Activated CD8-positive, alpha-beta memory T cell treated with anti-CD3 and anti-CD28 coated beads, Interleukin-2, amount 10 ng/mL, durations not matched to agents 7 days and 5 days (primary cell): ENCODE measurements at regions not wholly inside any gene's neighbourhood (a gene's known extent, or its start where the extent isn't known, plus 50 kb on each side); places are given as distances from the start of the nearest gene placed in this dataset.

Experiments used
- ATAC-seq: fragments of 150-1000 bp; cut with Tn5 transposase; one replicate; pipeline ENCODE4 v1.10.0; 2021; ENCODE audit warnings: moderate library complexity
- CTCF ChIA-PET: fragments of 350-600 bp; sonication (Branson Sonifier 250); formaldehyde crosslinking; loops from one replicate; lab custom pipeline; 2021; ENCODE audit warnings: antibody characterized with exemption; lab: Charles Lee
- DNase-seq: peaks from one replicate; pipeline ENCODE4 v3.0.0-alpha.2; 2020
- H3K27ac Mint-ChIP-seq: one replicate; pipeline ENCODE4 v1.8.0; 2021; ENCODE audit warnings: mild to moderate bottlenecking, mixed read lengths
- H3K27me3 Mint-ChIP-seq: one replicate; pipeline ENCODE4 v1.8.0; 2021; ENCODE audit warnings: mixed read lengths
- H3K36me3 Mint-ChIP-seq: one replicate; pipeline ENCODE4 v1.8.0; 2021; ENCODE audit warnings: mild to moderate bottlenecking, mixed read lengths
- H3K4me1 Mint-ChIP-seq: one replicate; pipeline ENCODE4 v1.8.0; 2021; ENCODE audit warnings: mixed read lengths
- H3K4me3 Mint-ChIP-seq: one replicate; pipeline ENCODE4 v1.8.0; 2021; ENCODE audit warnings: mild to moderate bottlenecking, moderate library complexity, mixed read lengths
- H3K9me3 Mint-ChIP-seq: one replicate; pipeline ENCODE4 v1.8.0; 2022; ENCODE audit warnings: low read depth, mixed read lengths

DNA sequence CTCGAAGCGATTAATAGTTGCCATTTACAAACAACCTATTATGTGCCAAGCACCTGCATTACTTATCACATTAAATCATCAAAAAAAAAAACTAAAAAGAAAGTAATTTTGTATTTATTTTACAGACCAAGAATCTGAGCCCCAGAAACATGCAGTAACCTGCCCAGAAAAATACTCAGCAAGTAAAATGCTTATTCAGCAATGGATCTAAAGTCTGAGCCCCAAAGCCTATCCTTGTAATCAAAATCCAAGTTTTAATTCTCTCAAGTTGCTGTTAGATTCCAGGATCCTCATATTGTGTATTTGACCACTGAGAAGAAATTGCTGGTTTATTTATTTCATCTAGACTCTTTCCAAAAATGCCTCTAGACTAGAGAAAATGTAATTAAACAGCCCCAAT is 783.3 kb upstream of the API5 start:
- H3K27me3 Mint-ChIP-seq: no peaks in the 10 kb centered on the region
- no peak overlapping the region for H3K4me3 Mint-ChIP-seq
- DNase-seq (no peak), ATAC-seq (no peak)
- H3K27ac Mint-ChIP-seq: no peak overlapping the region
- CTCF ChIA-PET: no interaction called here
- H3K36me3 Mint-ChIP-seq: no peaks in the 10 kb centered on the region
- no peaks in the 10 kb centered on the region for H3K9me3 Mint-ChIP-seq
- no peaks in the 10 kb centered on the region for H3K4me1 Mint-ChIP-seq

DNA sequence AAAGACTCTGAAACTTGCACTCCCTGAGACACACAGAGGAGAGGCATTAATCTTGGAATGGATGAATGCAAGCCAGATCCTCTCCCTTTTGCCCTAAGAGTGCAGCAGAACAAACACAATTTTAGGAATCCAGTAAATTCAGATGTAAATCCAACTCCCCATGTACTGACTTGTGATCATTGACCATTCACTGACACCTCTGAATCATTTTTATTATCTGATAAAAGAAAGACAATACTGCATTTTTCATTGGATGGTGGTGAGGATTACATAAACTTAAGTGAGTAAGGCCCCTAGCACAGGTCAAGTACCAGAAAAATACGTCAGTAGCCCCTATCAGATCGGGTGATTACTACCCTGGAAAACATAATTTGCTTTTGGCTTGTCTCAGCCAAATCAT is 782.9 kb upstream of the API5 start:
- H3K4me3 Mint-ChIP-seq: no peak overlapping the region
- H3K27ac Mint-ChIP-seq: no peak overlapping the region
- H3K36me3 Mint-ChIP-seq: no peaks in the 10 kb centered on the region
- no peaks in the 10 kb centered on the region for H3K4me1 Mint-ChIP-seq
- H3K27me3 Mint-ChIP-seq: no peaks in the 10 kb centered on the region
- no peak for DNase-seq
- ATAC-seq: no peak
- CTCF ChIA-PET: no interaction called here
- no peaks in the 10 kb centered on the region for H3K9me3 Mint-ChIP-seq

DNA sequence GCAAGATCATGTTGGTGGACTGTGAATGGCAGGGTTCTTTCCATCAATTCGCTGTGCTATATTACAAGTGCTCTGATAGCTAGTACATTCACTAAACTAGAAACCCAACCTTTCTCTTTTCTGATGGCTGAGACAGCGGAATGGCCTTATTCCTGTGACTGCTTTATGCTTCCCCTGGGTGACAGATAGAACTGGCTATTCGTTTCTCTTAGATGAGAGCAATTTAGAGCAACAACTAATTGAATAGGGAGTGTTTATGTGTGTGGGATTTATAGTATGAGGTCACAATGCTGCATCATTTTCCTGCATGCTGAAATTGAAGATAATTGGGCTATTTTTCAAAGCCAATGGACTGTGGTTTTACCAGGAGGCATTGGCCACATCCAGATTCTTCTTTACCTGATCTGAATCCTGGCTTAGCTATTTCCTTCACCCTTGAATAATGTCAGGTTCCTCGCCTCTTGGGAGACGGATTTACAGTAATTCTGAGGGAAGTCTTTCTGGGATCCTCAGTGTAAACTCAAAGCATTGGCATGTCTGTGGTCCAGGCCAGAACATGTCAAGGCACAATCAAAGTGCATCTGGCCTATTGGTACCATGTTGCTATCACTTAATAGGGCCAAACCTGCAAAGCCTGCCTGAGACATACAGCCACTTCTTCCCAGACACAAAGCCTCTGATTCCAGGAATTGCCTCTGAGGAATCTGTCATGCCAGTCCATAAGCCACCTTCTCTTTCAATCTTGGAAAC is 775.0 kb upstream of the API5 start:
- ATAC-seq: no peak
- CTCF ChIA-PET: interaction anchor here (1.7 kb wide), 1 partner anchor 12 kb away, joined by 4 read pairs; no protein-coding TSS in a partner anchor

DNA sequence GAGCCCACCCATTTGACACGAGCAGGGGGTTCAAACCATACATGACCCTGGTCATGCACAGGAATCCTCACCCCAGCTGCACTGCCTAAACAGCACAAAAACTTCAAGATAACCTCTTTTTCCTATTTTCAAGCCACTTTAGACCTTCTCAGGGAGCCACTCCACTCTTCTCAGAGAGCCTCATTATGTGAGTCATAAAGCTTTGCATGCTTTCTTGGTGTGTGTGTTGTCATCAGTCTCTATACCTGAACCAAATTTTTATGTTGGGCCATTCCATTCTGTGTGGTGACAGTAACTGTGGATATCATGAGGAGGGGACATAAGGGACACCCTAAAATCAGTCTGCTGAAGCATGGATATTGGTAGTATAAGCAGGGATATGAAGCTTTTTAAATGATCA is 769.5 kb upstream of the API5 start:
- CTCF ChIA-PET: no interaction called here
- no peak overlapping the region for H3K4me3 Mint-ChIP-seq
- ATAC-seq: no peak
- no peaks in the 10 kb centered on the region for H3K36me3 Mint-ChIP-seq
- DNase-seq: no peak
- H3K27ac Mint-ChIP-seq: no peak overlapping the region
- H3K9me3 Mint-ChIP-seq: no peaks in the 10 kb centered on the region
- H3K4me1 Mint-ChIP-seq: no peaks in the 10 kb centered on the region
- H3K27me3 Mint-ChIP-seq: no peaks in the 10 kb centered on the region

More for the DNA sequence above, 775.0 kb upstream of the API5 start:
- Mint-ChIP-seq H3K36me3 (no peaks in the 10 kb centered on the region), H3K27ac (no peak overlapping the region), H3K27me3 (no peaks in the 10 kb centered on the region), H3K4me3 (no peak overlapping the region), H3K4me1 (no peaks in the 10 kb centered on the region), H3K9me3 (no peaks in the 10 kb centered on the region)
- DNase-seq: no peak

DNA sequence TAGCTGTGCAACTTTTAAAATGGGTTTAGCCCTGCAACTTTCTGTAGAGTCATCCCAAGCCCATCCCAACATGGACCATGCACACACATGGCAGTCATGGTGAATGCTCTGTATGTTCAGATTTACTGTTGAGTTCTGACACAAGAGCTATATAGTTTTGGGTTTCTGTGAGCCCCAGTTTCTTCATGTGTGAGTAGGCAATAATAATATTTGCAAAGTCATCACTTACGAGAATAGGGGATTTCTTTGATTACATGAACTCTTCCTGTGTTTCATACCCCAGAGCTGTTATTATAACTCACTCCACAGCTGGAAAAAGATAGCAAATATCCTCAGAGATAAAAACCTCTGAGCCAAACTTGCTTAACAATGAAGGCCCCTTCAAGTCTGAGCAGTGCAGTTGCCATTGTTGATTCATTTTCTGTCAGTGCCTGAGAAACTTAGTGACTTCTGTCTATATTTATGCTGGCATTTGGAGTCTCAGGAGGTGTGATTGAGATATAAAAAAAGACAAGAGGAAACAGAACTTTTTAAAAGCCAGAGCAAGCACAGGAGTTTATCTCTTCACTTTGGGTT is 767.9 kb upstream of the API5 start:
- no peak overlapping the region for H3K27ac Mint-ChIP-seq
- no peaks in the 10 kb centered on the region for H3K9me3 Mint-ChIP-seq
- no peaks in the 10 kb centered on the region for H3K27me3 Mint-ChIP-seq
- no peak overlapping the region for H3K4me3 Mint-ChIP-seq
- CTCF ChIA-PET: no interaction called here
- no peaks in the 10 kb centered on the region for H3K4me1 Mint-ChIP-seq
- H3K36me3 Mint-ChIP-seq: no peaks in the 10 kb centered on the region
- DNase-seq (no peak), ATAC-seq (no peak)

DNA sequence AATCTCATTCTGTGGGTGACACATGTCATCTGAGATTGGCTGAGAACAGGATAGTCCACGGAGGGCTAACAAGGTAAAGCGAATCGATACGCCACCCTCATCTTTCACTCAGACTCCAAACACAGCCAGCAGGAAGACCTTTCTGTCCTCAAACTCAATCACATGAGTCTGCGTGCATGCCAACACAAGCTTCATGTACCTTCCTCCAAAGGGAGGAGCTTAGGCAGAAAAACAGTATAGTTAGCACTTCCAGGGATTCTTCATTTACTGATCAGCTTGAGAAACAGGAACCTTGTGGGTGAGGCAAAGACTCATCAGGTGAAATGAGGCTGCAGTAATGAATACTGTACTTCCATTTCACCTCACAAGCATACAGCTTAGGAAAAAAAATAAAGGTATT is 767.1 kb upstream of the API5 start:
- Mint-ChIP-seq H3K36me3 (no peaks in the 10 kb centered on the region), H3K4me3 (no peak overlapping the region), H3K27ac (no peak overlapping the region), H3K27me3 (no peaks in the 10 kb centered on the region), H3K4me1 (no peaks in the 10 kb centered on the region), H3K9me3 (no peaks in the 10 kb centered on the region)
- no peak for ATAC-seq
- CTCF ChIA-PET: no interaction called here
- DNase-seq: no peak

DNA sequence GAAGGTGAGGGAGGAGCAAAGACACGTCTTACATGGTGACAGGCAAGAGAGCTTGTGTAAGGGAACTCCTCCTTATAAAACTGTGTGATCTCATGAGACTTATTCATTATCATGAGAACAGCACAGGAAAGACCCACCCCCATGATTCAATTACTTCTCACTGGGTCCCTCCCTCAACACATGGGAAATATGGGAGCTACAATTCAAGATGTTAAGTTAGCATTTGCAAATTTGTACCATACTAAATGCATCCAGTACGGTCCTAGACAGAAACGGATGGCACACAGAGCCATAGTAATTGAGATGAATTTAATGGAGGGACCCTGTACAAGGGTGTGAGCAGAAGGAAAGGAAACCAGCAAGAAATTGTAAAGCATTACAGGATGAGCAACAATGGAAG is 765.8 kb upstream of the API5 start:
- H3K4me1 Mint-ChIP-seq: no peaks in the 10 kb centered on the region
- CTCF ChIA-PET: no interaction called here
- H3K4me3 Mint-ChIP-seq: no peak overlapping the region
- DNase-seq (no peak), ATAC-seq (no peak)
- H3K27me3 Mint-ChIP-seq: no peaks in the 10 kb centered on the region
- H3K9me3 Mint-ChIP-seq: no peaks in the 10 kb centered on the region
- no peak overlapping the region for H3K27ac Mint-ChIP-seq
- H3K36me3 Mint-ChIP-seq: no peaks in the 10 kb centered on the region

DNA sequence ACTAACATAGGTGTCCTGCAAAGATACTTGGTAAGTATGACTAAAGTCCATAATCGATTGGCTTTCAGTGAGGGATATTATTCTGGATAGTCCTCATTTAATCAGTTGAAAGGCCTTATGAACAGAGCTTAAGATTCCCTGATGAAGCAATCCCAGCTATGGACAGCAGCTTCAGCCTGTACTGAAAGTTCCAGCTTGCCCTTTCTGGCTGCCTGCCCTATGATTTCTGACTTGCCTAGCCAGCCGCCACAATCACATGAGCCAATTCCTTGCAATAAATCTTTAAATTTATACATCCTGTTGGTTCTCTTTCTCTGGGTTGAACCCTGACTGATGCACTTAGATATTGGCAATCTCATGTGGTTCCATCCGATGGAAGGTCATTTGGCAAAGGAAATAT is 759.0 kb upstream of the API5 start:
- H3K27ac Mint-ChIP-seq: no peak overlapping the region
- H3K4me1 Mint-ChIP-seq: no peaks in the 10 kb centered on the region
- no peak for DNase-seq

DNA sequence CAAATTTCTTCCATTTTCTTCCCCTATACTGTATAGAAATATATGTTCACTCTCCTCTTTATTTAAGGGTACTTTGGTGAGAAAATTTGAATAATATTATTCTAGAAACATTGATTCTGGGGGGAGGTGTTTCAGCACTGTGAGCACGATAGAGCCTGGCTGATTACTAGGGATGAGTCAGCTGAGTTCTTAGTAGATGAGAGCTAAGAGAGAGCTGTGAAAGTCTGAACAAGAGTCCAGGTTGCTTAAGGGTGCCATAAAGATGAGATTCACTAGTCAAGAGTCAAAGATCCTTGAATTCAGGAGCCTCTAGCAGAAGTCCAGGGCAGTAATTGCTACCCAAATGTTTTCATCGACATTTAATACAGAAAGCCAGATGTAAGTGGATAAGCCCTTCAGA is 756.6 kb upstream of the API5 start:
- no peak for ATAC-seq
- CTCF ChIA-PET: no interaction called here
- Mint-ChIP-seq H3K4me1 (no peaks in the 10 kb centered on the region), H3K27me3 (no peaks in the 10 kb centered on the region), H3K27ac (no peak overlapping the region), H3K4me3 (no peak overlapping the region), H3K36me3 (no peaks in the 10 kb centered on the region), H3K9me3 (peaks cover 3% of the 10 kb centered on the region)
- DNase-seq: no peak

More for the DNA sequence above, 759.0 kb upstream of the API5 start:
- CTCF ChIA-PET: no interaction called here
- Mint-ChIP-seq H3K4me3 (no peak overlapping the region), H3K9me3 (no peaks in the 10 kb centered on the region), H3K36me3 (no peaks in the 10 kb centered on the region), H3K27me3 (no peaks in the 10 kb centered on the region)
- no peak for ATAC-seq

DNA sequence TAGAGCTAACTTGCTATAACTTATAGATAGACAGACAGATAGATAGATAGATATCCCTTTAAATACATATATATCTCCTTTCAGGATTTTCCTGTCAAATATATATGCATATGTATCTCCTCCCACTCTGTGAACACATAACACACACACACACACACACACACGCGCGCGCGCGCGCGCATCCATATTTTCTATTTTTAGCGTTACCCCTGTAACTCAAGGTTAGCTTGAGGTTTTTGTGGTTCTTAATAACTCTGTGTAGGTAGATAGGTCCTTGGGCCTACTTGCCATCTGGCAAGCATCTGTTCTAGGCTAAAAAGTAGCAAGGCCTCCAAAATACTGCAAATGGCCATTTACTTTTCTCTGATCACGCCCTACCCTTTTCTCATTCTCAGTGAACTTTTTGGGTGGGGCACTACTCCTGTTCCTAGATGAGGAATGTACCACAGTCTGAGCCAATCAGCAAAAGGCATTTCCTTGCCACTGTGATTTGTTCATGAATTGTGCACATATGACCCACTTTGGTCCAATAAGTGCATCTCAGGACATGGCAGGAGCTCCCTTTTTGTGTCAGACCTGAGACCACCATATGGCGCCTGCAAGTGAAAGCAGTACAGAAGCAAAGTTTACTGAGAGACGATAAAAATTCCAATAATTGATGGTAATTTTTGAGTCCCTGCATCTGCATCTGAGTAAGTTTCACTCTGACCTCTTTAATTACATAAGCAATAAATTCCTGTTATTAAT is 740.5 kb upstream of the API5 start:
- Mint-ChIP-seq H3K4me3 (no peak overlapping the region), H3K36me3 (no peaks in the 10 kb centered on the region), H3K4me1 (no peaks in the 10 kb centered on the region), H3K9me3 (peaks cover 8% of the 10 kb centered on the region), H3K27ac (no peak overlapping the region), H3K27me3 (no peaks in the 10 kb centered on the region)
- DNase-seq (no peak), ATAC-seq (no peak)
- CTCF ChIA-PET: no interaction called here

DNA sequence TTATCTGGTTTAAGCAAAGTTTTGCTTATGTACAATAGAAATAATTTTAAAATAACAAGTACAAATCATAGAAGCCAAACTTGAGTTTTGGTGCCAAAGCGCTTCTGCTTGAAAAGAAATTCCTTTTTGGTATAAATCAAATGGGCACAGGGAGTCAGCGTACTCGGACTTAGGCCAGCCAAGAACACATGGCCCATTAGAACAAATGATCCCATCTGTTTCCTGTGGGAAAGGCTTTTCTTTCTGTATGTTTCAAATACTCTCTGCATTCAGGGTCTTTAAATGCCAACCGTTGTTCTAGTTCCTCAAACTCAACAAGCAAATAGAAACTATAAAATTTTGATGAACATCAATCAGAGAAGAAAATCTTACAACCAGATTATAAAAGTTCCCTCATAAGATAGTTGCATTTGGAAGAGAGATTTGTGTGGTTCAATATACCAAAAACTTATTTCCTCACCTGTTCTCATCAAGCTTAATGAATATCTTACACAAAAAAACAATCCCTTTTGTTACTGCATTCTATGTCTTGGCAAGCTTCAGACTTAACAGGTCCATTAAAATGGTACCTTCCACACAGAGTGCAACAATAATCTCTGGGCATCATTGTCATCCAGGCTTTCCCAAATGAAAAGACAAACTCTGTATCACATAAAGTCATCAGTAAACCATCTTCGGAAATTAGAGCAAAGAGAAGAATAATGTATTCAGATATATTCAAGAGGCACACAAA is 739.8 kb upstream of the API5 start:
- ATAC-seq (no peak), DNase-seq (no peak)
- Mint-ChIP-seq H3K27ac (no peak overlapping the region), H3K9me3 (peaks cover 8% of the 10 kb centered on the region), H3K36me3 (no peaks in the 10 kb centered on the region), H3K4me1 (no peaks in the 10 kb centered on the region), H3K4me3 (no peak overlapping the region), H3K27me3 (no peaks in the 10 kb centered on the region)
- CTCF ChIA-PET: no interaction called here

DNA sequence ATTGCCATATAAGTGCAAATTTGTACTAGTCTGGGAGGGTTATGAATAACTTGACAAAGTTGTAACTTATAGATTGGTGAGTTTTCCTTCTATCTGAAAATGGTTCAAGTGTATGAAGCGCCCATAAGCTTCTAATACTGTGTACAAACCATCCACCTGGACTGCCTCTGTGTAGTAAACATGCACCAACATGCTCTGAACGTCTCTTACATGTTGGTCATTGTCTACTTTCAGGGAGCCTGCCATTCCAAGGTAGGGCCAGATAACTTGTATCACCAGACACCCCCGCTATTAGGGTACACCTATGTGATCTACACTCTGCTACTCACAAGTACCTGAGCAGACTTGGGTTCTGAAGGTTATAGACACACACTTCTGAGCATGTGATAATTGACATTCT is 735.5 kb upstream of the API5 start:
- ATAC-seq: no peak
- CTCF ChIA-PET: no interaction called here
- no peaks in the 10 kb centered on the region for H3K36me3 Mint-ChIP-seq
- DNase-seq: no peak
- no peak overlapping the region for H3K27ac Mint-ChIP-seq
- H3K4me1 Mint-ChIP-seq: no peaks in the 10 kb centered on the region
- H3K9me3 Mint-ChIP-seq: peaks cover 11% of the 10 kb centered on the region
- H3K27me3 Mint-ChIP-seq: no peaks in the 10 kb centered on the region
- no peak overlapping the region for H3K4me3 Mint-ChIP-seq

DNA sequence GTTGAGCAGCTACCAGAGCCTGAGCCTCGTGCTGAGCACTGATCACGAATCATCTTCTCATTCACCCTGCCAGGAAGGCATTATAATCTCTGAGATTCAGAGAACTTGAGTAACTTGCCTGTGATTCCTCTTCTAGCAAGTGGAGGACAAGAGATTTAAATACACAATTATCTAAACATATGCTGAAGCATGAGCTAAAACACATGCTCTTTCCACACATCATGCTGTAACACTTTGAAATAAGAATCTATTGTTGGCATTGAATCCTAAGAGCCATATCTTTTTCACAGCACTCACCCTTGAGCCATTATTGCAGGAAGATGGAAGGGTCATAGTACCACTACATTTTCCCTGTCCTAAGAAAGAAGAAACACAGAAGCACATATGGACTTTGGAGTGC is 722.5 kb upstream of the API5 start:
- Mint-ChIP-seq H3K4me3 (no peak overlapping the region), H3K4me1 (no peaks in the 10 kb centered on the region), H3K27ac (no peak overlapping the region), H3K36me3 (no peaks in the 10 kb centered on the region), H3K27me3 (no peaks in the 10 kb centered on the region), H3K9me3 (peaks cover 5% of the 10 kb centered on the region)
- ATAC-seq: no peak
- DNase-seq: no peak
- CTCF ChIA-PET: no interaction called here
